ENCODE measurements at regions not wholly inside any gene's neighbourhood (a gene's known extent, or its start where the extent isn't known, plus 50 kb on each side); places are given as distances from the start of the nearest gene placed in this dataset.

- no peak for TF ChIP-seq CTCF (conservative IDR thresholded peaks at IDR 0.05; ENCODE audit: low read depth, low read length)
- no peak for TF ChIP-seq EZH2 (IDR thresholded peaks at IDR 0.05; ENCODE audit: borderline replicate concordance, low read depth, low read length, poor library complexity, severe bottlenecking)
Measured at GRCh38 chrX:115713460-115713859, 152.5 kb downstream of the PLS3 start.
